H9 (cell line): ENCODE measurements at regions not wholly inside any gene's neighbourhood (a gene's known extent, or its start where the extent isn't known, plus 50 kb on each side); places are given as distances from the start of the nearest gene placed in this dataset.

Source experiments
- DNase-seq: peaks from one replicate; pipeline ENCODE4 v3.0.0-alpha.2; 2017
- H2AFZ ChIP-seq: one replicate; pipeline ENCODE4 v1.6.1; 2013; ENCODE audit warnings: mild to moderate bottlenecking, low read length, control low read depth, moderate library complexity
- H2AK5ac ChIP-seq: 2 replicates; pipeline ENCODE4 v1.6.1; 2013; ENCODE audit warnings: low read length, control low read depth, mixed read lengths; ENCODE audit not compliant: insufficient read length
- H2BK120ac ChIP-seq: one replicate; pipeline ENCODE4 v1.6.1; 2013; ENCODE audit warnings: low read depth, mild to moderate bottlenecking, low read length, control low read depth, inconsistent platforms; ENCODE audit not compliant: poor library complexity, severe bottlenecking
- H2BK12ac ChIP-seq: 2 replicates; pipeline ENCODE4 v1.6.1; 2013; ENCODE audit warnings: low read length, control low read depth, mixed read lengths, low read depth; ENCODE audit not compliant: insufficient read length
- H2BK15ac ChIP-seq: 2 replicates; pipeline ENCODE4 v1.6.1; 2013; ENCODE audit warnings: low read depth, low read length, control low read depth
- H2BK20ac ChIP-seq: one replicate; pipeline ENCODE4 v1.6.1; 2013; ENCODE audit warnings: low read depth, mild to moderate bottlenecking, low read length, control low read depth, inconsistent platforms; ENCODE audit not compliant: poor library complexity, severe bottlenecking
- H2BK5ac ChIP-seq: 2 replicates; pipeline ENCODE4 v1.6.1; 2013; ENCODE audit warnings: low read length, control low read depth, mixed read lengths; ENCODE audit not compliant: insufficient read length
- H3K14ac ChIP-seq: 2 replicates; pipeline ENCODE4 v1.6.1; 2013; ENCODE audit warnings: low read length, control low read depth; ENCODE audit not compliant: insufficient read depth
- H3K18ac ChIP-seq: 2 replicates; pipeline ENCODE4 v1.6.1; 2013; ENCODE audit warnings: low read depth, mild to moderate bottlenecking, mixed read lengths, low read length, control low read depth; ENCODE audit not compliant: insufficient read length
- H3K23ac ChIP-seq: 2 replicates; pipeline ENCODE4 v1.6.1; 2013; ENCODE audit warnings: low read length, control low read depth, mixed read lengths, low read depth; ENCODE audit not compliant: insufficient read length
- H3K23me2 ChIP-seq: 2 replicates; pipeline ENCODE4 v1.6.1; 2013; ENCODE audit warnings: low read depth, mild to moderate bottlenecking, mixed read lengths, low read length, control low read depth; ENCODE audit not compliant: insufficient read length, poor library complexity, severe bottlenecking
- H3K27ac ChIP-seq: 2 replicates; pipeline ENCODE4 v1.5.1; 2013; ENCODE audit warnings: low read length, control low read depth, mixed read lengths, low read depth; ENCODE audit not compliant: insufficient read length
- H3K27me3 ChIP-seq: 2 replicates; pipeline ENCODE4 v1.6.1; 2013; ENCODE audit warnings: low read length, control low read depth, inconsistent platforms; ENCODE audit not compliant: insufficient read depth
- H3K4ac ChIP-seq: 2 replicates; pipeline ENCODE4 v1.6.1; 2013; ENCODE audit warnings: low read depth, mild to moderate bottlenecking, control low read depth, inconsistent platforms, low read length, moderate library complexity
- H3K4me1 ChIP-seq: 2 replicates; pipeline ENCODE4 v1.6.1; 2013; ENCODE audit warnings: low read length, control low read depth, inconsistent platforms; ENCODE audit not compliant: insufficient read depth
- H3K4me2 ChIP-seq: 2 replicates; pipeline ENCODE4 v1.6.1; 2013; ENCODE audit warnings: low read length, control low read depth, mixed read lengths; ENCODE audit not compliant: insufficient read length, insufficient read depth
- H3K56ac ChIP-seq: 2 replicates; pipeline ENCODE4 v1.6.1; 2013; ENCODE audit warnings: low read depth, mild to moderate bottlenecking, mixed read lengths, low read length, control low read depth; ENCODE audit not compliant: insufficient read length
- H3K79me1 ChIP-seq: 2 replicates; pipeline ENCODE4 v1.6.1; 2013; ENCODE audit warnings: low read depth, mild to moderate bottlenecking, moderate library complexity, low read length, control low read depth, inconsistent platforms; ENCODE audit not compliant: insufficient read depth, poor library complexity, severe bottlenecking
- H3K79me2 ChIP-seq: 2 replicates; pipeline ENCODE4 v1.6.1; 2013; ENCODE audit warnings: low read length, control low read depth, inconsistent platforms; ENCODE audit not compliant: insufficient read depth
- H3K9ac ChIP-seq: 2 replicates; pipeline ENCODE4 v1.6.1; 2013; ENCODE audit warnings: low read length, control low read depth, mixed read lengths; ENCODE audit not compliant: insufficient read length; ENCODE audit errors: extremely low read depth
- H3K9me3 ChIP-seq: one replicate; pipeline ENCODE4 v1.6.1; 2013; ENCODE audit warnings: low read depth, low read length, inconsistent platforms; ENCODE audit not compliant: control insufficient read depth
- H3T11ph ChIP-seq: one replicate; pipeline ENCODE4 v1.6.1; 2013; ENCODE audit warnings: mild to moderate bottlenecking, low read length, control low read depth, inconsistent platforms
- H4K20me1 ChIP-seq: one replicate; pipeline ENCODE4 v1.6.1; 2013; ENCODE audit not compliant: control insufficient read depth, insufficient read length, insufficient read depth
- H4K5ac ChIP-seq: 2 replicates; pipeline ENCODE4 v1.6.1; 2013; ENCODE audit warnings: low read depth, mild to moderate bottlenecking, mixed read lengths, low read length, control low read depth; ENCODE audit not compliant: insufficient read length
- H4K8ac ChIP-seq: replicated peaks from 2 replicates; pipeline ENCODE4 v1.6.1; 2013; ENCODE audit warnings: low read length, control low read depth, mixed read lengths, low read depth; ENCODE audit not compliant: insufficient read length
- H4K91ac ChIP-seq: 2 replicates; pipeline ENCODE4 v1.6.1; 2013; ENCODE audit warnings: low read depth, mild to moderate bottlenecking, moderate library complexity, mixed read lengths, low read length, control low read depth; ENCODE audit not compliant: insufficient read length
- H3K27ac Mint-ChIP-seq, 3 experiments: 2 replicates in 2 of 3; 3 replicates in 1 of 3; pipeline ENCODE4 v1.8.0; 2020 to 2021; ENCODE audit warnings: mixed read lengths in 3 of 3, mild to moderate bottlenecking in 1 of 3, moderate library complexity in 1 of 3
- H3K27me3 Mint-ChIP-seq: 2 replicates; pipeline ENCODE4 v1.8.0; 2021; ENCODE audit warnings: low read depth, mild to moderate bottlenecking, moderate library complexity, mixed read lengths
- H3K36me3 Mint-ChIP-seq, 3 experiments: 2 replicates in 2 of 3; 3 replicates in 1 of 3; pipeline ENCODE4 v1.8.0; 2020 to 2021; ENCODE audit warnings: low read depth in 3 of 3, mixed read lengths in 3 of 3; ENCODE audit not compliant: insufficient read depth in 1 of 3
- H3K4me1 Mint-ChIP-seq, 2 experiments: 2 replicates each; pipeline ENCODE4 v1.8.0; 2020; ENCODE audit warnings: mixed read lengths in 2 of 2
- H3K4me3 Mint-ChIP-seq, 2 experiments: 2 replicates in 1 of 2; 3 replicates in 1 of 2; pipeline ENCODE4 v1.8.0; 2020 to 2021; ENCODE audit warnings: mild to moderate bottlenecking in 2 of 2, mixed read lengths in 2 of 2, moderate library complexity in 1 of 2
- H3K9me3 Mint-ChIP-seq, 2 experiments: 2 replicates in 1 of 2; 3 replicates in 1 of 2; pipeline ENCODE4 v1.8.0; 2020; ENCODE audit warnings: mild to moderate bottlenecking in 2 of 2, mixed read lengths in 2 of 2, moderate library complexity in 1 of 2
- WGBS: extraction: QIAGEN DNeasy Blood & Tissue Kit; methylation state at CpG from one replicate; pipeline ENCODE4 v1.1.7; 2013; ENCODE audit warnings: missing lambda C conversion rate, low lambda C conversion rate, mixed read lengths; ENCODE audit not compliant: insufficient read length; ENCODE audit errors: extremely low coverage; 5-methylcytosine and 5-hydroxymethylcytosine counted together
- TF ChIP-seq, protein P1 (sequence below): fragments of 200-600 bp; sonication (generic); conservative IDR thresholded peaks from 3 replicates; pipeline ENCODE4 v1.8.0; 2021; ENCODE audit warnings: antibody characterized with exemption, mild to moderate bottlenecking

DNA sequence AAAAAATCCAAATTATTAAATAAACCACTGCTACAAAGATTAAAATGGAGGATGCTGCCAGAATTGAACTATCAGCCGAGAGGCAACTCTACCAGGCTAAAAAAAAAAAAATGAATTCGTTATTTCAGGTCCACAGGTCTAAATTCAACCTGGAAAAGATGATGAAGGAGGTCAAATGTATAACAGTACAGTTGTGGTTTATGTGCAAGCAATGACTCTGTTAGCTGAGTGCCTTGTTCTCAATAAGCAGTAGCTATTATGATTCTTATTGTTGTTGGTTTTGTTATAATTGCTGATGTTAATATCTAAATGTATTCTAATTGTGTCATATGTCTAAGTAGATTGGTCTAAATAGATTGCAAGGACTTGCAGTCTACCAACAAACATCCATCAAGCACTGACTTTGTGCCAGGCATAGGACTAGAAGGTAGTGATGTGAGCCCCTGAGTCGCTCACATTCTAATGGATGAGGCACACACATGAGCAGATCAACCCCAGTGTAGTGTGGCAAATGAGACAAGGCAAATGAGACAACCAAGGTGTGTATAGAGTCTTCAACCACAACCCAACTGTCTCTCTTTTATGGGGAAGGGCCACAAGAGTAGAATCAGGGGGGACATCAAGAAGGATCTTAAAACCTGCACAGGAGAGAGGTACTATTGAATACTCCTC lies 77.0 kb upstream of the PLEKHG7 start:
- Mint-ChIP-seq H3K9me3 (0 out of 5 replicates have a peak, but pooled peaks cover 0 to 4% of the 10 kb centered on the region in 2 experiments), H3K4me3 (no peak overlapping the region), H3K27ac (no peak overlapping the region), H3K36me3 (no peaks in the 10 kb centered on the region), H3K27me3 (no peaks in the 10 kb centered on the region), H3K4me1 (no peaks in the 10 kb centered on the region)
- no peak overlapping the region for H2BK20ac ChIP-seq
- H2AK5ac ChIP-seq, result no peak overlapping the region
- H3K27me3 ChIP-seq, result no peaks in the 10 kb centered on the region
- H2BK5ac ChIP-seq, result no peak overlapping the region
- TF ChIP-seq, protein P1, sequence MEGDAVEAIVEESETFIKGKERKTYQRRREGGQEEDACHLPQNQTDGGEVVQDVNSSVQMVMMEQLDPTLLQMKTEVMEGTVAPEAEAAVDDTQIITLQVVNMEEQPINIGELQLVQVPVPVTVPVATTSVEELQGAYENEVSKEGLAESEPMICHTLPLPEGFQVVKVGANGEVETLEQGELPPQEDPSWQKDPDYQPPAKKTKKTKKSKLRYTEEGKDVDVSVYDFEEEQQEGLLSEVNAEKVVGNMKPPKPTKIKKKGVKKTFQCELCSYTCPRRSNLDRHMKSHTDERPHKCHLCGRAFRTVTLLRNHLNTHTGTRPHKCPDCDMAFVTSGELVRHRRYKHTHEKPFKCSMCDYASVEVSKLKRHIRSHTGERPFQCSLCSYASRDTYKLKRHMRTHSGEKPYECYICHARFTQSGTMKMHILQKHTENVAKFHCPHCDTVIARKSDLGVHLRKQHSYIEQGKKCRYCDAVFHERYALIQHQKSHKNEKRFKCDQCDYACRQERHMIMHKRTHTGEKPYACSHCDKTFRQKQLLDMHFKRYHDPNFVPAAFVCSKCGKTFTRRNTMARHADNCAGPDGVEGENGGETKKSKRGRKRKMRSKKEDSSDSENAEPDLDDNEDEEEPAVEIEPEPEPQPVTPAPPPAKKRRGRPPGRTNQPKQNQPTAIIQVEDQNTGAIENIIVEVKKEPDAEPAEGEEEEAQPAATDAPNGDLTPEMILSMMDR, result no peak
- no peak overlapping the region for H3K4ac ChIP-seq
- H2BK120ac ChIP-seq, result no peak overlapping the region
- H3T11ph ChIP-seq, result no peak overlapping the region
- H3K4me1 ChIP-seq, result no peaks in the 10 kb centered on the region
- H3K27ac ChIP-seq, result no peak overlapping the region
- no peaks in the 10 kb centered on the region for H3K79me2 ChIP-seq
- no peak overlapping the region for H3K14ac ChIP-seq
- DNase-seq, result no peak
- no peaks in the 10 kb centered on the region for H3K79me1 ChIP-seq
- no peak overlapping the region for H3K18ac ChIP-seq
- no peaks in the 10 kb centered on the region for H3K23me2 ChIP-seq
- no peaks in the 10 kb centered on the region for H3K9me3 ChIP-seq
- no peak overlapping the region for H3K9ac ChIP-seq
- no peak overlapping the region for H2AFZ ChIP-seq
- no peak overlapping the region for H3K56ac ChIP-seq
- no peaks in the 10 kb centered on the region for H4K20me1 ChIP-seq
- H4K91ac ChIP-seq, result no peak overlapping the region
- no peak overlapping the region for H2BK12ac ChIP-seq
- no CpG with 5 or more reads among the region's 3 CpGs for WGBS
- no peak overlapping the region for H3K23ac ChIP-seq
- H3K4me2 ChIP-seq, result no peak overlapping the region
- H4K5ac ChIP-seq, result no peak overlapping the region
- H2BK15ac ChIP-seq, result no peak overlapping the region
- H4K8ac ChIP-seq, result no peak overlapping the region
